SU-DHL-6 (cell line): ENCODE measurements at regions not wholly inside any gene's neighbourhood (a gene's known extent, or its start where the extent isn't known, plus 50 kb on each side); places are given as distances from the start of the nearest gene placed in this dataset.

Experiments
- H2AFZ ChIP-seq: fragments of 200-600 bp; sonication (generic); 2 replicates; pipeline ENCODE4 v1.6.1; 2014; ENCODE audit warnings: low read depth, mild to moderate bottlenecking, moderate library complexity, mixed read lengths, antibody characterized with exemption, low read length; ENCODE audit not compliant: severe bottlenecking
- H3F3A ChIP-seq: fragments of 200-600 bp; shearing (Covaris generic); 2 replicates; pipeline ENCODE4 v1.6.0; 2016; ENCODE audit warnings: antibody characterized with exemption, mild to moderate bottlenecking; ENCODE audit not compliant: insufficient read depth
- H3K27ac ChIP-seq: fragments of 200-600 bp; sonication (generic); 2 replicates; pipeline ENCODE4 v1.5.1; 2016; ENCODE audit warnings: low read depth, mild to moderate bottlenecking, low read length, moderate library complexity, mixed read lengths
- H3K27me3 ChIP-seq: fragments of 200-600 bp; sonication (generic), shearing (Covaris generic); 2 replicates; pipeline ENCODE4 v1.6.0; 2014; ENCODE audit warnings: mild to moderate bottlenecking, low read length
- H3K36me3 ChIP-seq: fragments of 200-600 bp; sonication (generic); 2 replicates; pipeline ENCODE4 v1.6.1; 2014; ENCODE audit warnings: mild to moderate bottlenecking, low read length, mixed read lengths
- H3K4me2 ChIP-seq: fragments of 300-600, 200-600 bp; shearing (Covaris generic), sonication (generic); 2 replicates; pipeline ENCODE4 v1.6.0; 2014; ENCODE audit warnings: low read length, low read depth, mild to moderate bottlenecking; ENCODE audit not compliant: poor library complexity, severe bottlenecking
- H3K4me3 ChIP-seq: fragments of 200-600 bp; sonication (generic); 2 replicates; pipeline ENCODE4 v1.5.1; 2014; ENCODE audit warnings: antibody characterized with exemption, low read length, mild to moderate bottlenecking, mixed read lengths; ENCODE audit not compliant: insufficient read depth, poor library complexity, severe bottlenecking
- H3K79me2 ChIP-seq: fragments of 200-600 bp; sonication (generic); 2 replicates; pipeline ENCODE4 v1.6.1; 2014; ENCODE audit warnings: mild to moderate bottlenecking, low read length, moderate library complexity; ENCODE audit not compliant: insufficient read depth
- H3K9ac ChIP-seq: fragments of 200-600 bp; sonication (generic); 2 replicates; pipeline ENCODE4 v1.7.0; 2014; ENCODE audit warnings: mild to moderate bottlenecking, low read length
- H3K9me2 ChIP-seq: fragments of 200-600 bp; sonication (generic); replicated peaks from 2 replicates; pipeline ENCODE4 v1.6.1; 2014; ENCODE audit warnings: low read length; ENCODE audit not compliant: insufficient read depth
- H3K9me3 ChIP-seq: fragments of 200-600 bp; sonication (generic); 2 replicates; pipeline ENCODE4 v1.6.1; 2014; ENCODE audit warnings: low read length, mixed read lengths; ENCODE audit not compliant: insufficient read depth
- H4K20me1 ChIP-seq: fragments of 200-600 bp; sonication (generic); 2 replicates; pipeline ENCODE4 v1.6.1; 2014; ENCODE audit warnings: low read depth, mild to moderate bottlenecking, antibody characterized with exemption, low read length, moderate library complexity, mixed read lengths
- EZH2phosphoT487 ChIP-seq: fragments of 200-600 bp; sonication (generic), shearing (Covaris generic); conservative IDR thresholded peaks from 2 replicates; pipeline ENCODE4 v1.6.1; 2018; ENCODE audit warnings: mild to moderate bottlenecking, antibody characterized with exemption, low read length, moderate library complexity, mixed read lengths
- TF ChIP-seq, protein P1 (sequence below): fragments of 200-600 bp; sonication (generic); IDR thresholded peaks from one replicate; pipeline ENCODE4 v1.5.1; 2017; ENCODE audit warnings: antibody characterized with exemption, mild to moderate bottlenecking, low read length, moderate library complexity; ENCODE audit not compliant: insufficient read depth, poor library complexity, severe bottlenecking

DNA sequence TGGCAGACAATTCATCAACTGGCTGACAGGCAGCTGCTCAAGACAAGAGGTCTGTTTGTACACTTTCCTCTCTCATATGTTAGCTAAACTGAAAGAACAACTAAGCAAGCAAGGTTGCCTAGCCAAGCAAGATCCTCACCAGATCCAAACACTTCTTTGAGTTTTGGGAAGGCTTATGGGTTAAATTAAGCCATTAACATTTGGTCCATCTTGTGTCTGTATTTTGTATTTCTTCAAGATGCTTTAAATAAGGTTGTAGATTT is 170.4 kb upstream of the RAI14 start:
- Histone ChIP-seq H3K9ac (no peak overlapping the region), H2AFZ (no peak overlapping the region), H3K4me2 (no peak overlapping the region), H3K36me3 (no peaks in the 10 kb centered on the region), H3K9me2 (no peaks in the 10 kb centered on the region), H3K27me3 (no peaks in the 10 kb centered on the region), H3K9me3 (no peaks in the 10 kb centered on the region), H3K27ac (no peak overlapping the region), H3K4me3 (no peak overlapping the region), H4K20me1 (no peaks in the 10 kb centered on the region), H3K79me2 (no peaks in the 10 kb centered on the region), H3F3A (no peaks in the 10 kb centered on the region)
- TF ChIP-seq EZH2phosphoT487: no peak

DNA sequence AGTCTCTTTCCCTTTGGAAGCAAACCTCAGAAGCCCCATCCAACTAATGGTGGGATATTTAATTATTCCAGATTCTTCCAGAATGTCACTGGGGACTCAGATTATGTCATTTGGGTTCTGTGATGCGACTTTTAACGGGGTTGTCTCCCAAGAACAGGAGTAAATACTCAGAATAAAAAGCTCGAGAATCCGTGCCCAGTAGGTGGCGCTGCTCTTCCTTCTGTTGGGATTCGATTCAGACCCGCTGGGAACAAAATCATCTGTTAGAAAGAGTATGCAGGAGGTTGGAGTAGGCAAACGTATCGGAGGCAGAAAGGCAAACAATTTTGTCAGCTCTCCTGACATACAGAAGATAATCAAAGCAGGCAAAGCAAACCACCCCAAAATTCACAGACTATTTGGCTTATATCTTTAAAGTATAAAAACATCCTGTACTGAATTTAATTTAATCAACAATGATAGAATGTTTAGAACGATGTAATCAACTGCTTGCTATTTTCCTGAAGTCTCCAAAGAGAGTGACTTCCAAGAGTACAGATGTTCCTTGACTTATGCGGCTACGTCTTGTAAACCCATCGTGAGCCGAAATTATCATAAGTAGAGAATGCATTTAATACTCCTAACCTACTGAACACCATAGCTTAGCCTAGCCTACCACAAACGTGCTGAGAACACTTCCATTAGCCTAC is 169.8 kb upstream of the RAI14 start:
- H2AFZ ChIP-seq: no peak overlapping the region
- H4K20me1 ChIP-seq: no peaks in the 10 kb centered on the region
- no peak overlapping the region for H3K4me3 ChIP-seq
- no peak overlapping the region for H3K4me2 ChIP-seq
- H3K27me3 ChIP-seq: no peaks in the 10 kb centered on the region
- TF ChIP-seq, protein P1, sequence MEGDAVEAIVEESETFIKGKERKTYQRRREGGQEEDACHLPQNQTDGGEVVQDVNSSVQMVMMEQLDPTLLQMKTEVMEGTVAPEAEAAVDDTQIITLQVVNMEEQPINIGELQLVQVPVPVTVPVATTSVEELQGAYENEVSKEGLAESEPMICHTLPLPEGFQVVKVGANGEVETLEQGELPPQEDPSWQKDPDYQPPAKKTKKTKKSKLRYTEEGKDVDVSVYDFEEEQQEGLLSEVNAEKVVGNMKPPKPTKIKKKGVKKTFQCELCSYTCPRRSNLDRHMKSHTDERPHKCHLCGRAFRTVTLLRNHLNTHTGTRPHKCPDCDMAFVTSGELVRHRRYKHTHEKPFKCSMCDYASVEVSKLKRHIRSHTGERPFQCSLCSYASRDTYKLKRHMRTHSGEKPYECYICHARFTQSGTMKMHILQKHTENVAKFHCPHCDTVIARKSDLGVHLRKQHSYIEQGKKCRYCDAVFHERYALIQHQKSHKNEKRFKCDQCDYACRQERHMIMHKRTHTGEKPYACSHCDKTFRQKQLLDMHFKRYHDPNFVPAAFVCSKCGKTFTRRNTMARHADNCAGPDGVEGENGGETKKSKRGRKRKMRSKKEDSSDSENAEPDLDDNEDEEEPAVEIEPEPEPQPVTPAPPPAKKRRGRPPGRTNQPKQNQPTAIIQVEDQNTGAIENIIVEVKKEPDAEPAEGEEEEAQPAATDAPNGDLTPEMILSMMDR: peak; percentile 91
- no peak for TF ChIP-seq EZH2phosphoT487
- no peaks in the 10 kb centered on the region for H3F3A ChIP-seq
- no peaks in the 10 kb centered on the region for H3K9me2 ChIP-seq
- H3K9ac ChIP-seq: no peak overlapping the region
- H3K27ac ChIP-seq: no peak overlapping the region
- H3K36me3 ChIP-seq: no peaks in the 10 kb centered on the region
- H3K79me2 ChIP-seq: no peaks in the 10 kb centered on the region
- no peaks in the 10 kb centered on the region for H3K9me3 ChIP-seq

DNA sequence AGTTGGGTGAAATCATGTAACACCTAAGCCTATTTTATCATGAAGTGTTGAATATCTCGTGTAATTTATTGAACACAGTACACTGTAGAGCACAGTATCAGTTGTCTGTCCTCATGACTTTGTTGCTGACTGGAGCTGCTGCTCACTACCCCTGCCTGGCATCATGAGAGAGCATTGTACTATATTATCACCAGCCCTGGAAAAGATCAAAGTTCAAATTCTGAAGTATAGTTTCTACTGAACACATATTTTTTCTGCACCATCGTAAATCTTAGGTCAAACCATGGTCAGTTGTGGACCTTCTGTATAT is 169.3 kb upstream of the RAI14 start:
- H3K4me2 ChIP-seq: no peak overlapping the region
- H3K9ac ChIP-seq: no peak overlapping the region
- no peak overlapping the region for H2AFZ ChIP-seq

DNA sequence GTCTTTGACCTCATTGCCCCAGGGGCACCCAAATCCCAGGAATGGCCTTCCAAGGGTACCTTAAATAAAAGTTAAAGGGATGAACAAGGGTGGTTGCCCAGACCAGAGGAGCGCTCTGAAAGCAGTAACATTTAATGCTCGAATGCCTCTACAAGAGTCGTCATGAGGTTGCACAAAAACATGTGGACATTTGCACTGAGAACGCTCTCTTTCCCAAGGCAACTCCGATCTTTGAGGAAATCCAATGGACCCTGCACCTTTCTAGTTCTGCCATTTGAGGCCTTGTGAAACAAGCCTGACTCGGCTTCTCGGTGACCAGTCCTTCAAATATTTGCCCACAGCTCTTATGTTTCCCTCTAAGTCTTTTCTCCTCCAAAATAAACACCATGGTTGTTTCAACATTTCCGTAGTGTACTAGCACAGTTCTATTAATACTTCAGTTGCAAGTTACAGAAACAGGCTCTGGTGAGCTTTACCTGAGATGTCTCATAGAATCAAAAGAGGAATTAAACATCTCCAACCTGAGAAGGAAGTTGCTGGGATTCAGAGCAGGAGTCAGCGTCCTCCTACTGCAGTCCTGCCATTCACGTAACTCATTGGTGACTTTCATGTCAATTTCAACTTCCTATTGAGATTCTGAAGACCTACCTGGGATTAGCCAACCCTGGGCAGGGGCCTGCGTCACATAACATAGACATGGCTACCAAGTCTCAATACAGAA is 168.8 kb upstream of the RAI14 start:
- no peaks in the 10 kb centered on the region for H3K9me3 ChIP-seq
- no peak overlapping the region for H3K4me3 ChIP-seq
- H3K36me3 ChIP-seq: no peaks in the 10 kb centered on the region
- H3K9ac ChIP-seq: no peak overlapping the region
- no peak overlapping the region for H3K27ac ChIP-seq
- H3K79me2 ChIP-seq: no peaks in the 10 kb centered on the region
- H3K27me3 ChIP-seq: no peaks in the 10 kb centered on the region
- no peaks in the 10 kb centered on the region for H4K20me1 ChIP-seq
- H3F3A ChIP-seq: no peaks in the 10 kb centered on the region
- H2AFZ ChIP-seq: no peak overlapping the region
- no peak for TF ChIP-seq EZH2phosphoT487
- TF ChIP-seq, protein P1: no peak
- no peaks in the 10 kb centered on the region for H3K9me2 ChIP-seq
- no peak overlapping the region for H3K4me2 ChIP-seq

More for the DNA sequence above, 169.3 kb upstream of the RAI14 start:
- H3K4me3 ChIP-seq: no peak overlapping the region
- no peak for TF ChIP-seq EZH2phosphoT487
- TF ChIP-seq, protein P1: no peak
- no peaks in the 10 kb centered on the region for H3K27me3 ChIP-seq
- no peaks in the 10 kb centered on the region for H3F3A ChIP-seq
- no peaks in the 10 kb centered on the region for H3K9me2 ChIP-seq
- no peaks in the 10 kb centered on the region for H3K9me3 ChIP-seq
- H3K79me2 ChIP-seq: no peaks in the 10 kb centered on the region
- no peaks in the 10 kb centered on the region for H3K36me3 ChIP-seq
- no peaks in the 10 kb centered on the region for H4K20me1 ChIP-seq
- H3K27ac ChIP-seq: no peak overlapping the region
